ELF-1 (cell line): ENCODE measurements at regions not wholly inside any gene's neighbourhood (a gene's known extent, or its start where the extent isn't known, plus 50 kb on each side); places are given as distances from the start of the nearest gene placed in this dataset.
A peak's percentile ranks its signal among the peaks of the same experiment; 100 is the strongest.
"Not testable (repeated sequence)": the region's sequence is repeated elsewhere in the genome, so short reads cannot be mapped to it uniquely, and the experiment has no call there.

Experiments used
- DNase-seq: peaks from one replicate; pipeline ENCODE4 v3.0.0-alpha.2; 2016; ENCODE audit warnings: low read depth, low spot score

- DNase-seq: no peak
Observed at GRCh38 chr5:106827061-106827460, 843.7 kb downstream of the EFNA5 start.

GRCh38 chr5:106825374-106825773, 845.4 kb downstream of the EFNA5 start:
- DNase-seq: no peak

GRCh38 chr5:106822851-106823250, 847.9 kb downstream of the EFNA5 start:
- no peak for DNase-seq

GRCh38 chr5:106818552-106818951, 852.2 kb downstream of the EFNA5 start:
- DNase-seq: no peak

- no peak for DNase-seq
Observed at GRCh38 chr5:106814961-106815360, 855.8 kb downstream of the EFNA5 start.

GRCh38 chr5:106801554-106801953, 869.2 kb downstream of the EFNA5 start:
- no peak for DNase-seq

GRCh38 chr5:106797996-106798395, 872.7 kb downstream of the EFNA5 start:
- DNase-seq: no peak

- DNase-seq: no peak
Observed at GRCh38 chr5:106796081-106796480, 874.7 kb downstream of the EFNA5 start.

- DNase-seq: no peak
Observed at GRCh38 chr5:106784846-106785245, 885.9 kb downstream of the EFNA5 start.

- DNase-seq: peak; percentile 27
Observed at GRCh38 chr5:106780355-106780754, 890.4 kb downstream of the EFNA5 start.

- not testable (repeated sequence) for DNase-seq
Observed at GRCh38 chr5:106776515-106776914, 894.2 kb downstream of the EFNA5 start.

- DNase-seq: no peak
Observed at GRCh38 chr5:106768392-106768791, 902.3 kb downstream of the EFNA5 start.

GRCh38 chr5:106766916-106767315, 903.8 kb downstream of the EFNA5 start:
- DNase-seq: no peak

GRCh38 chr5:106759581-106759980, 911.2 kb downstream of the EFNA5 start:
- DNase-seq: no peak

GRCh38 chr5:106759152-106759551, 911.6 kb downstream of the EFNA5 start:
- DNase-seq: no peak

GRCh38 chr5:106757672-106758071, 913.1 kb downstream of the EFNA5 start:
- no peak for DNase-seq

- no peak for DNase-seq
Observed at GRCh38 chr5:106755789-106756188, 914.9 kb downstream of the EFNA5 start.

- peak; percentile 78 for DNase-seq
Observed at GRCh38 chr5:106755066-106755465, 915.7 kb downstream of the EFNA5 start.

GRCh38 chr5:106749826-106750225, 920.9 kb downstream of the EFNA5 start:
- no peak for DNase-seq

- no peak for DNase-seq
Observed at GRCh38 chr5:106739127-106739526, 931.6 kb downstream of the EFNA5 start.

GRCh38 chr5:106737111-106737510, 933.6 kb downstream of the EFNA5 start:
- no peak for DNase-seq

GRCh38 chr5:106732624-106733023, 938.1 kb downstream of the EFNA5 start:
- no peak for DNase-seq

GRCh38 chr5:106730912-106731311, 939.8 kb downstream of the EFNA5 start:
- no peak for DNase-seq

GRCh38 chr5:106730506-106730905, 940.2 kb downstream of the EFNA5 start:
- no peak for DNase-seq

- no peak for DNase-seq
Observed at GRCh38 chr5:106728208-106728607, 942.5 kb downstream of the EFNA5 start.
